Endothelial cell (in vitro differentiated cells): ENCODE measurements at regions not wholly inside any gene's neighbourhood (a gene's known extent, or its start where the extent isn't known, plus 50 kb on each side); places are given as distances from the start of the nearest gene placed in this dataset.

Source experiments
- DNase-seq: peaks from one replicate; pipeline ENCODE4 v3.0.0; 2021; ENCODE audit warnings: low spot score
- H3K27ac Mint-ChIP-seq: one replicate; pipeline ENCODE4 v1.8.0; 2021; ENCODE audit warnings: mixed read lengths, inconsistent platforms; ENCODE audit not compliant: unreplicated experiment
- H3K27me3 Mint-ChIP-seq: one replicate; pipeline ENCODE4 v1.8.0; 2021; ENCODE audit warnings: mild to moderate bottlenecking, moderate library complexity, mixed read lengths, inconsistent platforms; ENCODE audit not compliant: unreplicated experiment
- H3K36me3 Mint-ChIP-seq: one replicate; pipeline ENCODE4 v1.8.0; 2021; ENCODE audit warnings: mild to moderate bottlenecking, low read depth, mixed read lengths, inconsistent platforms; ENCODE audit not compliant: unreplicated experiment
- H3K4me1 Mint-ChIP-seq: one replicate; pipeline ENCODE4 v1.8.0; 2021; ENCODE audit warnings: mild to moderate bottlenecking, mixed read lengths, inconsistent platforms; ENCODE audit not compliant: unreplicated experiment
- H3K4me3 Mint-ChIP-seq: one replicate; pipeline ENCODE4 v1.8.0; 2021; ENCODE audit warnings: mild to moderate bottlenecking, mixed read lengths, inconsistent platforms; ENCODE audit not compliant: unreplicated experiment
- H3K9me3 Mint-ChIP-seq: one replicate; pipeline ENCODE4 v1.8.0; 2021; ENCODE audit warnings: mixed read lengths, inconsistent platforms; ENCODE audit not compliant: unreplicated experiment
- TF ChIP-seq, protein P1 (sequence below): fragments of 200-600 bp; sonication (generic); IDR thresholded peaks from one replicate; pipeline ENCODE4 v1.5.0; 2021; ENCODE audit warnings: antibody characterized with exemption; ENCODE audit not compliant: unreplicated experiment

DNA sequence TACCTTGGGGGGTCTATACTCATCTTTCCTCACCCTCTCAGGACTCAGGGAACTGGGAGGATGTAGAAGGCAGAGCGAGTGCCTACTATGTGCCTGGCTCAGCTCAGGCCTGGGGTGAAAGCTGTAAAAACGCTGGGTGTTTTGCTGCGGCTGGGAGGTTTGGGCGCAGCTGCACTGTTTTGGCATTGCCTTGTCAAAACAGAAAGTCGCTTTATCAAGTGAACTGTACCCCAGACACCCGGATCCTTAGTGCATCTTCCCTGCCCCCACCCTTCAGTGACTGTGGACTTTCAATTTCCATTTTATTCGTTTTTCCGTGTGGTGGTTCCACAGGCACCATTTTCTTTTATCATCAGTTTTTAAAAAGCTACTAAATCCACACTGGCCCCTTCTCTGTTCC, 86.7 kb upstream of the ZNF716 start:
- no peak for DNase-seq
- Mint-ChIP-seq H3K36me3 (peaks cover 29% of the 10 kb centered on the region), H3K9me3 (peaks cover 61% of the 10 kb centered on the region), H3K4me1 (no peaks in the 10 kb centered on the region), H3K4me3 (no peak overlapping the region), H3K27me3 (peaks cover 21% of the 10 kb centered on the region), H3K27ac (no peak overlapping the region)
- TF ChIP-seq, protein P1, sequence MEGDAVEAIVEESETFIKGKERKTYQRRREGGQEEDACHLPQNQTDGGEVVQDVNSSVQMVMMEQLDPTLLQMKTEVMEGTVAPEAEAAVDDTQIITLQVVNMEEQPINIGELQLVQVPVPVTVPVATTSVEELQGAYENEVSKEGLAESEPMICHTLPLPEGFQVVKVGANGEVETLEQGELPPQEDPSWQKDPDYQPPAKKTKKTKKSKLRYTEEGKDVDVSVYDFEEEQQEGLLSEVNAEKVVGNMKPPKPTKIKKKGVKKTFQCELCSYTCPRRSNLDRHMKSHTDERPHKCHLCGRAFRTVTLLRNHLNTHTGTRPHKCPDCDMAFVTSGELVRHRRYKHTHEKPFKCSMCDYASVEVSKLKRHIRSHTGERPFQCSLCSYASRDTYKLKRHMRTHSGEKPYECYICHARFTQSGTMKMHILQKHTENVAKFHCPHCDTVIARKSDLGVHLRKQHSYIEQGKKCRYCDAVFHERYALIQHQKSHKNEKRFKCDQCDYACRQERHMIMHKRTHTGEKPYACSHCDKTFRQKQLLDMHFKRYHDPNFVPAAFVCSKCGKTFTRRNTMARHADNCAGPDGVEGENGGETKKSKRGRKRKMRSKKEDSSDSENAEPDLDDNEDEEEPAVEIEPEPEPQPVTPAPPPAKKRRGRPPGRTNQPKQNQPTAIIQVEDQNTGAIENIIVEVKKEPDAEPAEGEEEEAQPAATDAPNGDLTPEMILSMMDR: no peak

DNA sequence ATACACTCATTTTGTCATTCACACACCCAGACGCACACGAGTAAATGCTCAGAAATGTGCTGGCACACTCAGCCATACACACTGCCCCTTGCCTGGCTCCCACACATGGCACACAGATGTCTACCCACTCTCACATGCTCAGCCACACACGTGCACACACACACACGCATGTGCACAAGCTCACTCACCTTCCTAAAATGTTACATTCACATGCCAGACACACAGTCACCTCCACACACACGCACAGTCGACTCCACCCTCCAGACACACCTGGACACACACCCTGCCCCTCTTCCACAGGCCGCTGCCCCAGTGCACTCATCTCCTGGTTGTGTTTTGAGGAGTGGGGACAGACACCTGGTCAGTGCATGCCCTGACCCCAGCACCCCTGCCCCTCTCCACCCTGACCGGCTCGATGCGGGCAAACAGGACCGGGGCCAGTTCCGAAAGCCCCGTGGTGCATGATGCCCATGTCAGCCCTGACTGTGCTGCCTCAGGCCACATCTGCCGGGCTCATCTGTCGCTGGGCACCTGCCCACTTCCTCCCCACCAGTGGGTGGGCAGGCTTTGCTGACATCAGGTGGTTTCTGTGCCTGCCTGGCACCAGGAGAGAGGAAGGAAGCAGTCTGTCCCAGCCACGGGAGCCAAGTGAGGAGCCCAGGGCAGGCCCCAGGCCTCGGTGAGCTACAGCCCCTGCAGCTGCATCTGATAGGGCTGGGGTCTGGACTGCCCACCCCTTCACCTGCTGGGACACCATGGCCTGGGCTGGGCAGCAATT, 84.9 kb upstream of the ZNF716 start:
- Mint-ChIP-seq H3K4me1 (no peaks in the 10 kb centered on the region), H3K36me3 (peaks cover 27% of the 10 kb centered on the region), H3K4me3 (peak overlapping the region; percentile 3), H3K9me3 (peaks cover 61% of the 10 kb centered on the region), H3K27me3 (peaks cover 20% of the 10 kb centered on the region), H3K27ac (no peak overlapping the region)
- no peak for DNase-seq
- TF ChIP-seq, protein P1: no peak

DNA sequence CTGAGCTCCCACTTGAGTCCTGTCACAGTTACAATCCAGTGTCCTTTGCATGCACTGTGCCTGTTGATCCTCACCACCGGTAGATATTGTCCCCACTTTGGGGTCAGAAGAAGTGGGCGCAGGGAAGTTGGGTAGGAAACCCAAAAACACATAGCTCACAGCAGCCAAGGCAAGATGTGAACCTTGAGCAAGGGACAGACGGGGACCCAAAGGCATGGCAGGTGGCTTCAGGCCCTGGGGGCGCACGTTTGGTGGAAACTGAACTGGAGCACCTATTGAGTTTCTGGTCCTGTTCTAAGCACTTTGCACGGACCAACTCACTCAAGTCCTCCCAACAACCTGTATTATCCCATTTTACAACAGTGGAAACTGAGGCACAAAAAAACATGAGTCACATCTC, 82.8 kb upstream of the ZNF716 start:
- no peak for DNase-seq
- Mint-ChIP-seq H3K27ac (no peak overlapping the region), H3K4me3 (peak overlapping the region; percentile 4), H3K27me3 (peaks cover 20% of the 10 kb centered on the region), H3K36me3 (peaks cover 34% of the 10 kb centered on the region), H3K4me1 (no peaks in the 10 kb centered on the region), H3K9me3 (peaks cover 70% of the 10 kb centered on the region)
- TF ChIP-seq, protein P1: no peak

DNA sequence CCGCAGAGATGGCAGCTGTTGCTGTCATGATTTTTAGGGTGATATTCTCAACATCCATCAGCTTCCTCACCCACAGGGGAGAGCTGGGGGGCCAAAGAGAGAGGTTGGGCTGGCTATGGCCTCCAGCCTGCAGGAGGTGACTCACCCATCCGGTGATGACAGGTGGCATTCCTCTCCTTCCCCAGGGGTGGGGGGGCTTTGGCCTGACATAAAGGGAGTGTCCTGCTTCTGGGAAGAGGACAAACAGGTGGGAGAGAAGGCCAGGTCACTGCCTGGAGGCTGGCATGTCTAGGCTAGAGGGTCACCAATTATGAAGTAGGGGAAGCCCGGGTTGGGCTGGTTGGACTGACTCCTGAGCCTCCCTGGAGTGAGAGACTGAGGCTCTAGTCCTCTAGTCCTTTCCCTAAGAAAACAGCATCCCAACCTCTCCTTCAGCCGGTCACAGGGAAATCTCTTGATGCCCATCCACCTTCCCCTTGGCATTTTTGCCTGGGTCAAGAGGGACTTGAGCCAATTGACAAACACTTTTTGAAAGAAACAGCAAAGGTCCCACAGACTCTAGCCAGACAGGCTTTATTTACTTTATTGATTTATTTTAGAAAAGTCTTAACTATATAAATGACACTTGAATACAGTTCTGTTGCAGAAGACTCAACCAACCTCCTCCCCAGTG, 79.8 kb upstream of the ZNF716 start:
- Mint-ChIP-seq H3K9me3 (peaks cover 69% of the 10 kb centered on the region), H3K36me3 (peaks cover 40% of the 10 kb centered on the region), H3K27ac (no peak overlapping the region), H3K4me3 (no peak overlapping the region), H3K27me3 (peaks cover 12% of the 10 kb centered on the region), H3K4me1 (no peaks in the 10 kb centered on the region)
- DNase-seq: no peak
- TF ChIP-seq, protein P1: no peak

DNA sequence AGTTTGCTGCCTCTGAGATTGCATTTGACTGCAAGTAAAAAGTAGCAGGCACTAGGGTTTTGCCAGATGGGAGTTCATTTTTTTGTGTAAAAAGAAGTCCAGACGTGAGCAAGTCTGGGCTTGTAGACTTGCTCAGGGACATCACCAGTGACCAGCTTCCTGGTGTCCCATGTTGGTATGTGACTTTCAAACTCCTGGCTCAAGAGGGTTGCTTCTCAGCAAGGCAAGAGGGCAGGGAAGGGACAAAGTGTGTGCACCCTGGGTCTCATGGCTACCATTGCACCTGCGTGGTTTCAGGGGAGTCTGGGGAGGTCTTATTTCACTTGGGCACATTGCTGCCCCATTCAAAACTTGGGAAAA, 79.3 kb upstream of the ZNF716 start:
- H3K27ac Mint-ChIP-seq: no peak overlapping the region
- no peaks in the 10 kb centered on the region for H3K4me1 Mint-ChIP-seq
- TF ChIP-seq, protein P1: no peak
- peaks cover 73% of the 10 kb centered on the region for H3K9me3 Mint-ChIP-seq
- H3K4me3 Mint-ChIP-seq: no peak overlapping the region
- H3K36me3 Mint-ChIP-seq: peaks cover 40% of the 10 kb centered on the region
- peaks cover 12% of the 10 kb centered on the region for H3K27me3 Mint-ChIP-seq
- no peak for DNase-seq
